ENCODE measurements at regions not wholly inside any gene's neighbourhood (a gene's known extent, or its start where the extent isn't known, plus 50 kb on each side); places are given as distances from the start of the nearest gene placed in this dataset.

DNA sequence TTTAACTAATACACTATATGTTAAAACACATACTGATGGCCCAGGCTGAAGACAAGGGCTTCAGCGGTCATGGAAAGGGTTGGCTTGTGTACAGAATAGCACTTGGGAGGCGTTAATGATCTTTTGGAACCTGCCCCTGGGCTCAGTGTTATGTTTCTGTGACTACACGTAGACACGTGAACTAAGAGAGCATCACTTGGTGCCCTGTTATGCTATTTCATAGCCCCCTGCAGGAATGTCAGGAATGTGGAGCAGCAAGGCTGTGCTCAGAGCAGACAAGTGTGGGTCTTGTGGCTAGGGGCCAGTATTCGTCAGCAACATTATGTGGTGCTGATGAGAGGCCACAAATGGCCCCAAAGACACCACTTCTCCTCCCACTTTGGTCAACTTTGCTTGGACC, 132.4 kb downstream of the MAP3K21 start:
- no peak for TF ChIP-seq EZH2 (IDR thresholded peaks at IDR 0.05; ENCODE audit: insufficient read depth, poor library complexity, severe bottlenecking)
- no peak for TF ChIP-seq EZH2phosphoT487 (IDR thresholded peaks at IDR 0.05; ENCODE audit: insufficient read depth, low read depth)

All from GM23248 (cell line).